Body of pancreas (tissue), 4 donors: ENCODE measurements at regions not wholly inside any gene's neighbourhood (a gene's known extent, or its start where the extent isn't known, plus 50 kb on each side); places are given as distances from the start of the nearest gene placed in this dataset.

Experiments
- ATAC-seq: fragments of 150-250 bp; one replicate; pipeline ENCODE4 v1.9.1; 2016
- DNase-seq, 4 donors: peaks; one replicate each; pipeline ENCODE4 v3.0.0-alpha.2; 2019
- H3K27ac ChIP-seq, 4 donors: fragments of 200-600 bp; sonication (generic); 1 replicate in 3 of 4; 2 replicates in 1 of 4; pipeline versions ENCODE4 v1.5.1 to v1.6.1; 2016 to 2019; ENCODE audit warnings: mild to moderate bottlenecking in 1 of 4, mixed read lengths in 1 of 4, moderate library complexity in 1 of 4
- H3K27me3 ChIP-seq, 2 donors: fragments of 200-600 bp; sonication (generic); one replicate each; pipeline ENCODE4 v1.6.0; 2016; ENCODE audit warnings: mild to moderate bottlenecking in 1 of 2
- H3K36me3 ChIP-seq, 2 donors: fragments of 200-600 bp; sonication (generic); replicated peaks in 1 of 2; 2 replicates each; pipeline ENCODE4 v1.5.1; 2016; ENCODE audit warnings: low read depth in 2 of 2; ENCODE audit not compliant: insufficient read depth in 1 of 2
- H3K4me1 ChIP-seq: fragments of 200-600 bp; sonication (generic); one replicate; pipeline ENCODE4 v1.6.0; 2016
- H3K4me3 ChIP-seq, 2 donors: fragments of 200-600 bp; sonication (generic); 1 replicate in 1 of 2; 2 replicates in 1 of 2; pipeline ENCODE4 v1.5.1; 2016 to 2019
- H3K9me3 ChIP-seq, 3 donors: fragments of 200-600 bp; sonication (generic); 1 replicate in 2 of 3; 2 replicates in 1 of 3; pipeline ENCODE4 v1.5.1; 2016
- POLR2A ChIP-seq, 3 donors: fragments of 450-650 bp; IDR thresholded peaks; one replicate each; pipeline ENCODE4 v1.6.1; 2016; ENCODE audit warnings: antibody characterized with exemption in 3 of 3, mild to moderate bottlenecking in 2 of 3
- WGBS, 2 donors: methylation state at CpG; one replicate each; pipeline ENCODE4 v1.1.5; 2017; 5-methylcytosine and 5-hydroxymethylcytosine counted together
- intact Hi-C: fragments of 100-400 bp; cut with DNase I; formaldehyde crosslinking; loops from one replicate; pipeline ENCODE4 v1.15.1; 2023
- TF ChIP-seq, protein P1 (sequence below), 7 experiments: fragments of 450-650 bp in 4 of 7; fragments of 200-600 bp in 3 of 7; sonication (generic) in 3 of 7; IDR thresholded peaks; one replicate each; pipeline ENCODE4 v1.5.1; 2016 to 2019; ENCODE audit warnings: antibody characterized with exemption in 7 of 7

- WGBS, 2 donors, result 63 to 69% methylated on average over 3 of the region's 3 CpGs
- Histone ChIP-seq H3K27me3 (no peaks in the 10 kb centered on the region), H3K4me3 (no peak overlapping the region), H3K27ac (no peak overlapping the region), H3K4me1 (no peaks in the 10 kb centered on the region), H3K36me3 (no peaks in the 10 kb centered on the region), H3K9me3 (no peaks in the 10 kb centered on the region)
- ATAC-seq, result no peak
- intact Hi-C loops, result no loop called here
- TF ChIP-seq POLR2A (IDR thresholded peaks at IDR 0.05), result no peak
- TF ChIP-seq, protein P1, sequence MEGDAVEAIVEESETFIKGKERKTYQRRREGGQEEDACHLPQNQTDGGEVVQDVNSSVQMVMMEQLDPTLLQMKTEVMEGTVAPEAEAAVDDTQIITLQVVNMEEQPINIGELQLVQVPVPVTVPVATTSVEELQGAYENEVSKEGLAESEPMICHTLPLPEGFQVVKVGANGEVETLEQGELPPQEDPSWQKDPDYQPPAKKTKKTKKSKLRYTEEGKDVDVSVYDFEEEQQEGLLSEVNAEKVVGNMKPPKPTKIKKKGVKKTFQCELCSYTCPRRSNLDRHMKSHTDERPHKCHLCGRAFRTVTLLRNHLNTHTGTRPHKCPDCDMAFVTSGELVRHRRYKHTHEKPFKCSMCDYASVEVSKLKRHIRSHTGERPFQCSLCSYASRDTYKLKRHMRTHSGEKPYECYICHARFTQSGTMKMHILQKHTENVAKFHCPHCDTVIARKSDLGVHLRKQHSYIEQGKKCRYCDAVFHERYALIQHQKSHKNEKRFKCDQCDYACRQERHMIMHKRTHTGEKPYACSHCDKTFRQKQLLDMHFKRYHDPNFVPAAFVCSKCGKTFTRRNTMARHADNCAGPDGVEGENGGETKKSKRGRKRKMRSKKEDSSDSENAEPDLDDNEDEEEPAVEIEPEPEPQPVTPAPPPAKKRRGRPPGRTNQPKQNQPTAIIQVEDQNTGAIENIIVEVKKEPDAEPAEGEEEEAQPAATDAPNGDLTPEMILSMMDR (IDR thresholded peaks at IDR 0.05), result no peak
- DNase-seq, result no peak
Measured at GRCh38 chr3:78141269-78141668, 1101.4 kb downstream of the ROBO2 start.

GRCh38 chr3:78143000-78143399 lies 1103.1 kb downstream of the ROBO2 start:
- intact Hi-C loops, result no loop called here
- DNase-seq, result no peak
- WGBS, 2 donors, result 68 to 71% methylated on average over 1 of the region's 1 CpG
- no peaks in the 10 kb centered on the region for H3K36me3 ChIP-seq
- H3K9me3 ChIP-seq, result no peaks in the 10 kb centered on the region
- ATAC-seq, result no peak
- H3K27me3 ChIP-seq, result no peaks in the 10 kb centered on the region
- no peak for TF ChIP-seq POLR2A (IDR thresholded peaks at IDR 0.05)
- TF ChIP-seq, protein P1 (IDR thresholded peaks at IDR 0.05), result no peak
- H3K4me1 ChIP-seq, result no peaks in the 10 kb centered on the region
- H3K4me3 ChIP-seq, result no peak overlapping the region
- H3K27ac ChIP-seq, result no peak overlapping the region

GRCh38 chr3:78148986-78149717 lies 1109.3 kb downstream of the ROBO2 start:
- H3K9me3 ChIP-seq, result no peaks in the 10 kb centered on the region
- H3K27ac ChIP-seq, result no peak overlapping the region
- H3K27me3 ChIP-seq, result no peaks in the 10 kb centered on the region
- DNase-seq, result no peak
- H3K4me1 ChIP-seq, result no peaks in the 10 kb centered on the region
- H3K4me3 ChIP-seq, result no peak overlapping the region
- WGBS, 2 donors, result 49 to 61% methylated on average over 2 of the region's 2 CpGs
- no peaks in the 10 kb centered on the region for H3K36me3 ChIP-seq
- no peak for ATAC-seq
- intact Hi-C loops, result no loop called here
- TF ChIP-seq POLR2A (IDR thresholded peaks at IDR 0.05), result no peak
- TF ChIP-seq, protein P1 (IDR thresholded peaks at IDR 0.05), result no peak

DNA sequence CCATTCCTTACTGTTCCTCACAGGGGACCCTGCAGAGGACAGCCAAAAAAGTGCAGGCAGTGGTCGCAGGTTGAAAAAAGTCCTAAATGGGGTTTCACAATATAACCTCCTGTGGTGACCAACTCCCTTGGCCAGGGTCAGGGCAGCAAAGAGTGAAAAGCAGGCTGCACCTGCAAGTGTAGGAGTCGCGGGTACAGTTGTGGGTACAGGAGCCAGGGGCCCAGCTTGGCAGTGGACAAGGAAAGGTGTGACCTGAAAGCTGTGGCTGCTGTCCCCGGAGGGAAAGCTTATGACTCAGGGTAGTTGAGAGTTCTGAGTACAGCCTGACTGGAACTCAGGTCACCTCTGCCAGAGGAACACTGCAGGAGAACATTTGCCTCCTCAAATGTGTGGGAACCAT lies 1114.1 kb downstream of the ROBO2 start:
- DNase-seq (no peak), ATAC-seq (no peak)
- H3K4me3 ChIP-seq, result no peak overlapping the region
- WGBS, 2 donors, result 64 to 71% methylated on average over 4 of the region's 4 CpGs
- intact Hi-C loops, result no loop called here
- H3K27me3 ChIP-seq, result no peaks in the 10 kb centered on the region
- no peaks in the 10 kb centered on the region for H3K9me3 ChIP-seq
- no peaks in the 10 kb centered on the region for H3K36me3 ChIP-seq
- H3K27ac ChIP-seq, result no peak overlapping the region
- H3K4me1 ChIP-seq, result no peaks in the 10 kb centered on the region
- TF ChIP-seq POLR2A (IDR thresholded peaks at IDR 0.05), result no peak
- TF ChIP-seq, protein P1 (IDR thresholded peaks at IDR 0.05), result no peak
